T-cell (primary cell): ENCODE measurements at regions not wholly inside any gene's neighbourhood (a gene's known extent, or its start where the extent isn't known, plus 50 kb on each side); places are given as distances from the start of the nearest gene placed in this dataset.

Experiments used
- ATAC-seq, 4 experiments: fragments of 200-7000 bp in 3 of 4; fragments of 150-1000 bp in 1 of 4; cut with Tn5 transposase; replicated peaks in 1 of 4; 1 replicate in 3 of 4; 2 replicates in 1 of 4; pipeline ENCODE4 v1.10.0; 2021; ENCODE audit warnings: moderate library complexity in 3 of 4, mild to moderate bottlenecking in 2 of 4, moderate number of reproducible peaks in 1 of 4
- CTCF ChIA-PET, 2 donors: fragments of 300-600 bp; sonication (Branson Sonifier 250); formaldehyde crosslinking; loops; one replicate each; lab custom pipeline; 2022; ENCODE audit warnings: antibody characterized with exemption in 2 of 2; lab: Charles Lee
- POLR2A ChIA-PET, 2 donors: fragments of 300-600 bp; sonication (Branson Sonifier 250); formaldehyde crosslinking; loops; one replicate each; lab custom pipeline; 2022; ENCODE audit warnings: antibody characterized with exemption in 2 of 2; lab: Charles Lee
- DNase-seq, 35 experiments: peaks; one replicate each; pipeline versions ENCODE4 v3.0.0 to v3.0.0-alpha.2; 2013 to 2023
- H3K27ac ChIP-seq: one replicate; pipeline ENCODE4 v1.5.1; 2013; ENCODE audit warnings: low read length
- H3K27me3 ChIP-seq, 2 experiments: replicated peaks in 1 of 2; 1 replicate in 1 of 2; 2 replicates in 1 of 2; pipeline versions ENCODE4 v1.6.1 to v1.7.0; 2013; ENCODE audit warnings: low read length in 1 of 2, mixed read lengths in 1 of 2; ENCODE audit not compliant: control insufficient read depth in 2 of 2, insufficient read depth in 2 of 2; ENCODE audit errors: extremely low read depth in 1 of 2
- H3K36me3 ChIP-seq, 2 donors: 1 replicate in 1 of 2; 2 replicates in 1 of 2; pipeline versions ENCODE4 v1.6.1 to v1.7.0; 2013; ENCODE audit warnings: low read length in 1 of 2; ENCODE audit not compliant: control insufficient read depth in 2 of 2, insufficient read depth in 1 of 2; ENCODE audit errors: extremely low read depth in 1 of 2
- H3K4me1 ChIP-seq, 2 experiments: 1 replicate in 1 of 2; 2 replicates in 1 of 2; pipeline versions ENCODE4 v1.6.1 to v1.7.0; 2013; ENCODE audit warnings: low read length in 2 of 2, mixed read lengths in 1 of 2; ENCODE audit not compliant: insufficient read depth in 2 of 2, control insufficient read depth in 1 of 2; ENCODE audit errors: extremely low read depth in 1 of 2
- H3K4me3 ChIP-seq, 2 donors: 1 replicate in 1 of 2; 2 replicates in 1 of 2; pipeline versions ENCODE4 v1.5.1 to v1.7.0; 2013; ENCODE audit warnings: mild to moderate bottlenecking in 2 of 2, low read length in 1 of 2, moderate library complexity in 1 of 2; ENCODE audit not compliant: control insufficient read depth in 1 of 2; ENCODE audit errors: extremely low read depth in 1 of 2
- H3K9me3 ChIP-seq: 2 replicates; pipeline ENCODE4 v1.7.0; 2013
- H3K27ac Mint-ChIP-seq, 2 donors: one replicate each; pipeline ENCODE4 v1.8.0; 2020 to 2021; ENCODE audit warnings: mild to moderate bottlenecking in 2 of 2, mixed read lengths in 2 of 2
- H3K27me3 Mint-ChIP-seq, 2 donors: one replicate each; pipeline ENCODE4 v1.8.0; 2021 to 2022; ENCODE audit warnings: mixed read lengths in 2 of 2
- H3K36me3 Mint-ChIP-seq: one replicate; pipeline ENCODE4 v1.8.0; 2021; ENCODE audit warnings: mixed read lengths
- H3K4me1 Mint-ChIP-seq, 3 donors: one replicate each; pipeline ENCODE4 v1.8.0; 2020 to 2022; ENCODE audit warnings: mixed read lengths in 3 of 3, mild to moderate bottlenecking in 1 of 3
- H3K4me3 Mint-ChIP-seq, 3 donors: one replicate each; pipeline ENCODE4 v1.8.0; 2020 to 2022; ENCODE audit warnings: mild to moderate bottlenecking in 3 of 3, mixed read lengths in 3 of 3, moderate library complexity in 3 of 3
- H3K9me3 Mint-ChIP-seq, 3 donors: one replicate each; pipeline ENCODE4 v1.8.0; 2020 to 2022; ENCODE audit warnings: mixed read lengths in 3 of 3
- WGBS: methylation state at CpG from one replicate; pipeline ENCODE4 v1.1.5; 2013; ENCODE audit warnings: missing lambda C conversion rate; ENCODE audit not compliant: insufficient coverage; 5-methylcytosine and 5-hydroxymethylcytosine counted together

GRCh38 chr12:89177802-89178395 lies 174.4 kb downstream of the DUSP6 start:
- Histone ChIP-seq H3K27ac (no peak overlapping the region), H3K9me3 (no peaks in the 10 kb centered on the region), H3K27me3 (no peaks in the 10 kb centered on the region), H3K4me3 (no peak overlapping the region), H3K4me1 (peaks cover 0 to 17% of the 10 kb centered on the region in 2 experiments), H3K36me3 (no peaks in the 10 kb centered on the region)
- H3K4me3 Mint-ChIP-seq = no peak overlapping the region
- no peak overlapping the region for H3K27ac Mint-ChIP-seq
- CTCF ChIA-PET = no interaction called here
- H3K36me3 Mint-ChIP-seq = no peaks in the 10 kb centered on the region
- POLR2A ChIA-PET = no interaction called here
- H3K9me3 Mint-ChIP-seq = no peaks in the 10 kb centered on the region
- DNase-seq (no peak), ATAC-seq (no peak)
- peaks cover 0 to 3% of the 10 kb centered on the region in 2 donors for H3K27me3 Mint-ChIP-seq
- H3K4me1 Mint-ChIP-seq = peaks cover 16 to 19% (median 19%) of the 10 kb centered on the region in 3 donors
- no CpG with 5 or more reads among the region's 3 CpGs for WGBS

GRCh38 chr12:89176676-89177075 lies 175.6 kb downstream of the DUSP6 start:
- H3K4me3 Mint-ChIP-seq = no peak overlapping the region
- POLR2A ChIA-PET = no interaction called here
- H3K27me3 Mint-ChIP-seq = peaks cover 0 to 3% of the 10 kb centered on the region in 2 donors
- no peaks in the 10 kb centered on the region for H3K36me3 ChIP-seq
- H3K36me3 Mint-ChIP-seq = no peaks in the 10 kb centered on the region
- no peak overlapping the region for H3K4me3 ChIP-seq
- H3K4me1 ChIP-seq = peaks cover 0 to 17% of the 10 kb centered on the region in 2 experiments
- DNase-seq (no peak), ATAC-seq (no peak)
- CTCF ChIA-PET = no interaction called here
- H3K9me3 Mint-ChIP-seq = no peaks in the 10 kb centered on the region
- H3K9me3 ChIP-seq = no peaks in the 10 kb centered on the region
- WGBS = no CpG with 5 or more reads among the region's 2 CpGs
- H3K4me1 Mint-ChIP-seq = peaks cover 16 to 18% (median 18%) of the 10 kb centered on the region in 3 donors
- H3K27ac ChIP-seq = no peak overlapping the region
- no peaks in the 10 kb centered on the region for H3K27me3 ChIP-seq
- no peak overlapping the region for H3K27ac Mint-ChIP-seq

- H3K4me1 Mint-ChIP-seq = no peaks in the 10 kb centered on the region
- no peaks in the 10 kb centered on the region for H3K27me3 ChIP-seq
- ChIA-PET POLR2A (no interaction called here), CTCF (no interaction called here)
- no CpG with 5 or more reads among the region's 4 CpGs for WGBS
- ATAC-seq (no peak), DNase-seq (no peak)
- H3K36me3 ChIP-seq = no peaks in the 10 kb centered on the region
- H3K4me3 ChIP-seq = no peak overlapping the region
- H3K4me1 ChIP-seq = no peaks in the 10 kb centered on the region
- H3K27ac Mint-ChIP-seq = no peak overlapping the region
- H3K9me3 ChIP-seq = no peaks in the 10 kb centered on the region
- H3K9me3 Mint-ChIP-seq = peaks cover 0 to 3% (median 0%) of the 10 kb centered on the region in 3 donors
- H3K4me3 Mint-ChIP-seq = no peak overlapping the region
- no peaks in the 10 kb centered on the region for H3K27me3 Mint-ChIP-seq
- no peak overlapping the region for H3K27ac ChIP-seq
- H3K36me3 Mint-ChIP-seq = no peaks in the 10 kb centered on the region
Measured at GRCh38 chr12:89173678-89174077, 178.6 kb downstream of the DUSP6 start.

GRCh38 chr12:89173096-89173495 lies 179.2 kb downstream of the DUSP6 start:
- peaks cover 0 to 3% (median 0%) of the 10 kb centered on the region in 3 donors for H3K9me3 Mint-ChIP-seq
- CTCF ChIA-PET = no interaction called here
- POLR2A ChIA-PET = interaction anchor here (0.6 to 0.7 kb wide), 2 partner anchors 298 to 1090 kb away, joined by 3 read pairs; no protein-coding TSS in a partner anchor
- no peaks in the 10 kb centered on the region for H3K9me3 ChIP-seq
- H3K36me3 Mint-ChIP-seq = no peaks in the 10 kb centered on the region
- no peaks in the 10 kb centered on the region for H3K4me1 ChIP-seq
- H3K4me1 Mint-ChIP-seq = no peaks in the 10 kb centered on the region
- DNase-seq (no peak), ATAC-seq (no peak)
- H3K27ac Mint-ChIP-seq = no peak overlapping the region
- H3K4me3 Mint-ChIP-seq = no peak overlapping the region
- H3K4me3 ChIP-seq = no peak overlapping the region
- no CpG with 5 or more reads among the region's 1 CpG for WGBS
- no peaks in the 10 kb centered on the region for H3K27me3 ChIP-seq
- no peak overlapping the region for H3K27ac ChIP-seq
- H3K36me3 ChIP-seq = no peaks in the 10 kb centered on the region
- no peaks in the 10 kb centered on the region for H3K27me3 Mint-ChIP-seq

GRCh38 chr12:89172224-89172623 lies 180.1 kb downstream of the DUSP6 start:
- no peaks in the 10 kb centered on the region for H3K36me3 Mint-ChIP-seq
- ChIA-PET POLR2A (no interaction called here), CTCF (no interaction called here)
- no peak overlapping the region for H3K4me3 ChIP-seq
- no peaks in the 10 kb centered on the region for H3K9me3 ChIP-seq
- DNase-seq (no peak), ATAC-seq (no peak)
- H3K27me3 Mint-ChIP-seq = no peaks in the 10 kb centered on the region
- H3K27ac ChIP-seq = no peak overlapping the region
- no peak overlapping the region for H3K27ac Mint-ChIP-seq
- no peaks in the 10 kb centered on the region for H3K27me3 ChIP-seq
- no peak overlapping the region for H3K4me3 Mint-ChIP-seq
- H3K4me1 Mint-ChIP-seq = peaks cover 0 to 7% (median 4%) of the 10 kb centered on the region in 3 donors
- H3K4me1 ChIP-seq = peaks cover 0 to 4% of the 10 kb centered on the region in 2 experiments
- H3K9me3 Mint-ChIP-seq = peaks cover 0 to 3% (median 0%) of the 10 kb centered on the region in 3 donors
- H3K36me3 ChIP-seq = no peaks in the 10 kb centered on the region

GRCh38 chr12:89169321-89169720 lies 183.0 kb downstream of the DUSP6 start:
- H3K4me1 ChIP-seq = peaks cover 0 to 19% of the 10 kb centered on the region in 2 experiments
- ATAC-seq (no peak), DNase-seq (no peak)
- H3K27ac Mint-ChIP-seq = no peak overlapping the region
- ChIA-PET CTCF (no interaction called here), POLR2A (no interaction called here)
- no peak overlapping the region for H3K4me3 Mint-ChIP-seq
- WGBS = 82% methylated on average over 2 of the region's 5 CpGs
- H3K27me3 Mint-ChIP-seq = no peaks in the 10 kb centered on the region
- peaks cover 6 to 22% (median 20%) of the 10 kb centered on the region in 3 donors for H3K4me1 Mint-ChIP-seq
- H3K36me3 Mint-ChIP-seq = no peaks in the 10 kb centered on the region
- H3K36me3 ChIP-seq = no peaks in the 10 kb centered on the region
- no peak overlapping the region for H3K4me3 ChIP-seq
- peaks cover 0 to 3% (median 0%) of the 10 kb centered on the region in 3 donors for H3K9me3 Mint-ChIP-seq
- H3K27ac ChIP-seq = no peak overlapping the region
- no peaks in the 10 kb centered on the region for H3K27me3 ChIP-seq
- no peaks in the 10 kb centered on the region for H3K9me3 ChIP-seq
